MM.1S (cell line): ENCODE measurements at regions not wholly inside any gene's neighbourhood (a gene's known extent, or its start where the extent isn't known, plus 50 kb on each side); places are given as distances from the start of the nearest gene placed in this dataset.

Experiments
- DNase-seq: peaks from one replicate; pipeline ENCODE4 v3.0.0-alpha.2; 2015
- H2AFZ ChIP-seq: fragments of 300-600 bp; sonication (generic); 2 replicates; pipeline ENCODE4 v1.6.0; 2016; ENCODE audit warnings: antibody characterized with exemption, low read length
- H3F3A ChIP-seq: fragments of 300-600 bp; sonication (generic); 2 replicates; pipeline ENCODE4 v1.6.1; 2016; ENCODE audit warnings: mild to moderate bottlenecking, antibody characterized with exemption, low read length, moderate library complexity, mixed read lengths; ENCODE audit not compliant: insufficient read depth
- H3K27ac ChIP-seq: fragments of 300-600 bp; sonication (generic); 2 replicates; pipeline ENCODE4 v1.5.1; 2016; ENCODE audit warnings: mild to moderate bottlenecking, low read length
- H3K27me3 ChIP-seq: fragments of 300-600 bp; sonication (generic); replicated peaks from 2 replicates; pipeline ENCODE4 v1.6.0; 2016; ENCODE audit warnings: low read length; ENCODE audit not compliant: insufficient read depth
- H3K36me3 ChIP-seq: fragments of 300-600 bp; sonication (generic); replicated peaks from 2 replicates; pipeline ENCODE4 v1.6.1; 2016; ENCODE audit warnings: mild to moderate bottlenecking, low read length, mixed read lengths; ENCODE audit not compliant: insufficient read depth
- H3K4me1 ChIP-seq: fragments of 300-600 bp; sonication (generic); 2 replicates; pipeline ENCODE4 v1.6.1; 2016; ENCODE audit warnings: low read length, mixed read lengths
- H3K4me2 ChIP-seq: fragments of 300-600 bp; sonication (generic); 2 replicates; pipeline ENCODE4 v1.6.0; 2016; ENCODE audit warnings: low read depth, low read length
- H3K4me3 ChIP-seq: fragments of 300-600 bp; sonication (generic); 2 replicates; pipeline ENCODE4 v1.5.1; 2016; ENCODE audit warnings: low read length, mixed read lengths
- H3K79me2 ChIP-seq: fragments of 300-600 bp; sonication (generic); 2 replicates; pipeline ENCODE4 v1.6.1; 2016; ENCODE audit warnings: mixed run types, low read length, mixed read lengths
- H3K9ac ChIP-seq: fragments of 300-600 bp; sonication (generic); 2 replicates; pipeline ENCODE4 v1.6.1; 2016; ENCODE audit warnings: low read length, mixed read lengths
- H3K9me2 ChIP-seq: fragments of 300-600 bp; sonication (generic); replicated peaks from 2 replicates; pipeline ENCODE4 v1.6.1; 2016; ENCODE audit warnings: mild to moderate bottlenecking, low read length, mixed read lengths; ENCODE audit not compliant: insufficient read depth
- H3K9me3 ChIP-seq: fragments of 300-600 bp; sonication (generic); replicated peaks from 2 replicates; pipeline ENCODE4 v1.6.1; 2016; ENCODE audit warnings: mild to moderate bottlenecking, low read length, mixed read lengths; ENCODE audit not compliant: insufficient read depth
- H4K20me1 ChIP-seq: fragments of 300-600 bp; sonication (generic); 2 replicates; pipeline ENCODE4 v1.6.1; 2016; ENCODE audit warnings: mild to moderate bottlenecking, low read length, moderate library complexity, mixed read lengths; ENCODE audit not compliant: insufficient read depth
- EZH2 ChIP-seq: fragments of 300-600 bp; sonication (generic); optimal IDR thresholded peaks from 2 replicates; pipeline ENCODE3; 2017; ENCODE audit warnings: low read depth, mild to moderate bottlenecking, antibody characterized with exemption, low read length, mixed read lengths
- EZH2phosphoT487 ChIP-seq: fragments of 300-600 bp; sonication (generic); IDR thresholded peaks from 2 replicates; pipeline ENCODE4 v1.6.1; 2018; ENCODE audit warnings: antibody characterized with exemption, low read length
- TF ChIP-seq, protein P1 (sequence below): fragments of 300-600 bp; sonication (generic); IDR thresholded peaks from 2 replicates; pipeline ENCODE4 v1.5.1; 2016; ENCODE audit warnings: antibody characterized with exemption, low read length, mixed read lengths

DNA sequence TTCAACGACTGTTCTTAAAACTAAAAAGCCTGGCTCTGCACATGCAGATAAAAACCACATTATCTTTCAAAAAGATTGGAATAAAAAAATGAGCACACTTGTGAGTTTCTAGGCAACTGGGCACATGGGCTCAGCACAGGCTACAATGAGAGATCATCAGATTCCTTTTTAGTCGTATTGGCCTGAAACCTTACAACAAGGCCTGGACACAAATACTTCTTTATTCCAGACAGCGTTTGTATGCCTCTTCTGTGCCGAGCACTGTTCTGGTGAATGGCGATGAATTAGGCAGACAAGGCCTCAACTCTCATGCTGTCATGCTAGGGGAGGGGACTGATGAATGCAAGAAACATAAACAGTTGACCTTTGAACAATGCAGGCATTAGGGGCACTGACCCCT lies 463.0 kb downstream of the AACS start:
- Histone ChIP-seq H3K4me2 (no peak overlapping the region), H3K27ac (no peak overlapping the region), H3K9me2 (no peaks in the 10 kb centered on the region), H3K79me2 (no peaks in the 10 kb centered on the region), H4K20me1 (no peaks in the 10 kb centered on the region), H3F3A (no peaks in the 10 kb centered on the region), H3K4me3 (no peak overlapping the region), H3K36me3 (no peaks in the 10 kb centered on the region), H2AFZ (no peak overlapping the region), H3K9me3 (no peaks in the 10 kb centered on the region), H3K4me1 (no peaks in the 10 kb centered on the region), H3K27me3 (no peaks in the 10 kb centered on the region), H3K9ac (no peak overlapping the region)
- no peak for DNase-seq
- TF ChIP-seq EZH2phosphoT487 (no peak), EZH2 (no peak)
- TF ChIP-seq, protein P1, sequence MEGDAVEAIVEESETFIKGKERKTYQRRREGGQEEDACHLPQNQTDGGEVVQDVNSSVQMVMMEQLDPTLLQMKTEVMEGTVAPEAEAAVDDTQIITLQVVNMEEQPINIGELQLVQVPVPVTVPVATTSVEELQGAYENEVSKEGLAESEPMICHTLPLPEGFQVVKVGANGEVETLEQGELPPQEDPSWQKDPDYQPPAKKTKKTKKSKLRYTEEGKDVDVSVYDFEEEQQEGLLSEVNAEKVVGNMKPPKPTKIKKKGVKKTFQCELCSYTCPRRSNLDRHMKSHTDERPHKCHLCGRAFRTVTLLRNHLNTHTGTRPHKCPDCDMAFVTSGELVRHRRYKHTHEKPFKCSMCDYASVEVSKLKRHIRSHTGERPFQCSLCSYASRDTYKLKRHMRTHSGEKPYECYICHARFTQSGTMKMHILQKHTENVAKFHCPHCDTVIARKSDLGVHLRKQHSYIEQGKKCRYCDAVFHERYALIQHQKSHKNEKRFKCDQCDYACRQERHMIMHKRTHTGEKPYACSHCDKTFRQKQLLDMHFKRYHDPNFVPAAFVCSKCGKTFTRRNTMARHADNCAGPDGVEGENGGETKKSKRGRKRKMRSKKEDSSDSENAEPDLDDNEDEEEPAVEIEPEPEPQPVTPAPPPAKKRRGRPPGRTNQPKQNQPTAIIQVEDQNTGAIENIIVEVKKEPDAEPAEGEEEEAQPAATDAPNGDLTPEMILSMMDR = no peak

DNA sequence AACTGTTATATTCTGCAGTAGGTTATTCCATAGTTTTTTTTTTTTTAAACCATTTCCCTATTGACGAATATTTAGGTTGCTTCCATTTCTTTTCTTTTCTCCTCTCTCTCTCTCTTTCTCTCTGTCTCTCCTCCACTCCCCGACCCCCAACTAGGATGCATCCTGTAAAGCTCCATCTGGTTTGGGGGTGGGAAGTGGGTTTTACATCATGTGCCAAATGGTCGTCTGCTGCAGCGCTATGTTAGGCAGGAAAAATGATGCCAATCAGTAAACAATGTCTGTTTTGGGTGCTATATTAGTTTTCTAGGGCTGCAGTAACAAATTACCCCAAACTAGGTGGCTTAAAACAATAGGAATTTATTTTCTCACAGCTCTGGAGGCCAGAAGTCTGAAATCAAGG lies 465.0 kb downstream of the AACS start:
- Histone ChIP-seq H3K9ac (no peak overlapping the region), H3F3A (no peaks in the 10 kb centered on the region), H3K27ac (no peak overlapping the region), H3K79me2 (no peaks in the 10 kb centered on the region), H3K4me1 (no peaks in the 10 kb centered on the region), H2AFZ (no peak overlapping the region), H3K36me3 (no peaks in the 10 kb centered on the region), H3K4me2 (no peak overlapping the region), H3K4me3 (no peak overlapping the region), H4K20me1 (no peaks in the 10 kb centered on the region), H3K9me2 (no peaks in the 10 kb centered on the region), H3K27me3 (no peaks in the 10 kb centered on the region), H3K9me3 (no peaks in the 10 kb centered on the region)
- TF ChIP-seq EZH2phosphoT487 (no peak), EZH2 (no peak)
- TF ChIP-seq, protein P1 = no peak
- no peak for DNase-seq

DNA sequence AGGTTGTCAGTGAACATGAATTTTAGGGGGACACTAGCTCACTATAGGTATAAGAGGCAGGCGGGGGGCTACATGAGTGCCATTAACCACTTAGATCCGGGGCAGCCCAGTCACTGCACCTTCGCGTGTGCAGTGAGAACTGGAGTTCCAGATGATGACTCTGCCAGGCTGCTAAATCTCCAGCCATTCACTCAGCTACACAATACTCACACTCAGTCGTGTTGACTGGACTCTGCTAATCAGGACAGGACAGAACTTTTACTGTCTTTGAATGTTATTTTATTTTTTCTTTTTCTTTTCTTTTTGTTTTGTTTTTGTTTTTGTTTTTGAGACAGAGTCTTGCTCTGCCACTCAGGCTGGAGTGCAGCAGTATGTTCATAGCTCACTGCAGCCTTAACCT lies 465.6 kb downstream of the AACS start:
- no peak overlapping the region for H2AFZ ChIP-seq
- H3K27ac ChIP-seq = no peak overlapping the region
- no peaks in the 10 kb centered on the region for H3K9me2 ChIP-seq
- H3K36me3 ChIP-seq = no peaks in the 10 kb centered on the region
- no peaks in the 10 kb centered on the region for H3K4me1 ChIP-seq
- TF ChIP-seq EZH2phosphoT487 = no peak
- TF ChIP-seq, protein P1 = no peak
- TF ChIP-seq EZH2 = no peak
- H3K4me3 ChIP-seq = no peak overlapping the region
- no peaks in the 10 kb centered on the region for H3K27me3 ChIP-seq
- H4K20me1 ChIP-seq = no peaks in the 10 kb centered on the region
- no peak overlapping the region for H3K9ac ChIP-seq
- H3F3A ChIP-seq = no peaks in the 10 kb centered on the region
- H3K79me2 ChIP-seq = no peaks in the 10 kb centered on the region
- H3K9me3 ChIP-seq = no peaks in the 10 kb centered on the region
- DNase-seq = no peak
- no peak overlapping the region for H3K4me2 ChIP-seq

DNA sequence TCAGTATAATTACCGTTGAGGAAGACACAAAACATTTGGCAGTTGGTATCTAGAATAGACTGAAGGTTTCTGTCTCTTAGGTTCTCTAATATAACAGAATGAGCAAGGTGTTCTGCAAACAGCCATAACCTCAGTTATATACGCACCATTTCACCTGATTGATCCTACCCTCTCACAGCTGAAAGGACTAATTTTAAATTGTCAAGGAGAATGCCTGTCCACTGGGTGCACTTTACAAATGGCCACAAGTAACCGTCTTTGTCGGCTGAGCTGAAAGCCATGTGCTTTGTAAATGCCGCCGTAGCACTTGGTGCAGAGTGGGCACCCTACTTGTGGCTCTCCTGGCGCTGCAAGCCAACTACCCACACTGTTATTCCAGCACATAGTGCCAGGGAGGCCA lies 466.3 kb downstream of the AACS start:
- Histone ChIP-seq H3K36me3 (no peaks in the 10 kb centered on the region), H3K4me3 (no peak overlapping the region), H2AFZ (no peak overlapping the region), H3K4me2 (no peak overlapping the region), H3K27me3 (no peaks in the 10 kb centered on the region), H3F3A (no peaks in the 10 kb centered on the region), H3K4me1 (no peaks in the 10 kb centered on the region), H3K9me2 (no peaks in the 10 kb centered on the region), H3K9me3 (no peaks in the 10 kb centered on the region), H3K9ac (no peak overlapping the region), H3K79me2 (no peaks in the 10 kb centered on the region), H4K20me1 (no peaks in the 10 kb centered on the region), H3K27ac (no peak overlapping the region)
- TF ChIP-seq EZH2 (no peak), EZH2phosphoT487 (no peak)
- no peak for DNase-seq
